ENCODE measurements at regions not wholly inside any gene's neighbourhood (a gene's known extent, or its start where the extent isn't known, plus 50 kb on each side); places are given as distances from the start of the nearest gene placed in this dataset.

DNA sequence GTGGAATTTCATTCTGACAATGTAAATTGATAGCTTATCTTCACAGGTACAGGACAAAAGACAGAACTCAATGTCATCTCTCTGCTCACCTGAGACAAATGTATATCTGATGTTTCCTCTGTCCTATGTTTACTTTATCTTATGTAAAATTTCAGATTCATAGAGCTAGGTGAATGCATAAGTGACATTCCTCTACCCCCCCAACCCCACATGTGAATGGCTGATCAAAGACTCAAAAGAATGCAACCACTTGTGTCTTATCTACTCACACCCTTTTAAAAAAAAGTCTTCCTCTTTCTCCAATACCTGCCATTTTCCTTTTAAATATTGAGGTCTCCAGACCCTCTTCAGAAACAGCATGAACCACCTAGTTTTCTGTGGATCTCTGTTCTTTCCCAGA, 736.6 kb upstream of the SEL1L start:
- no peaks in the 10 kb centered on the region for H3K27me3 ChIP-seq (ENCODE audit: control insufficient read depth, insufficient read depth, low read length)
- no peak for DNase-seq (ENCODE audit: low read depth, low spot score)
- peaks cover 8% of the 10 kb centered on the region for H3K9me3 ChIP-seq (ENCODE audit: control insufficient read depth, insufficient read depth, low read length)
- ChIA-PET CTCF (no interaction called here), POLR2A (no interaction called here)
- H3K4me3 ChIP-seq (ENCODE audit: low read depth, low read length): no peak overlapping the region
- TF ChIP-seq, protein P1, sequence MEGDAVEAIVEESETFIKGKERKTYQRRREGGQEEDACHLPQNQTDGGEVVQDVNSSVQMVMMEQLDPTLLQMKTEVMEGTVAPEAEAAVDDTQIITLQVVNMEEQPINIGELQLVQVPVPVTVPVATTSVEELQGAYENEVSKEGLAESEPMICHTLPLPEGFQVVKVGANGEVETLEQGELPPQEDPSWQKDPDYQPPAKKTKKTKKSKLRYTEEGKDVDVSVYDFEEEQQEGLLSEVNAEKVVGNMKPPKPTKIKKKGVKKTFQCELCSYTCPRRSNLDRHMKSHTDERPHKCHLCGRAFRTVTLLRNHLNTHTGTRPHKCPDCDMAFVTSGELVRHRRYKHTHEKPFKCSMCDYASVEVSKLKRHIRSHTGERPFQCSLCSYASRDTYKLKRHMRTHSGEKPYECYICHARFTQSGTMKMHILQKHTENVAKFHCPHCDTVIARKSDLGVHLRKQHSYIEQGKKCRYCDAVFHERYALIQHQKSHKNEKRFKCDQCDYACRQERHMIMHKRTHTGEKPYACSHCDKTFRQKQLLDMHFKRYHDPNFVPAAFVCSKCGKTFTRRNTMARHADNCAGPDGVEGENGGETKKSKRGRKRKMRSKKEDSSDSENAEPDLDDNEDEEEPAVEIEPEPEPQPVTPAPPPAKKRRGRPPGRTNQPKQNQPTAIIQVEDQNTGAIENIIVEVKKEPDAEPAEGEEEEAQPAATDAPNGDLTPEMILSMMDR (IDR thresholded peaks at IDR 0.05; ENCODE audit: low read depth, low read length): no peak
- H3K27ac ChIP-seq (ENCODE audit: low read depth, low read length): no peak overlapping the region

DNA sequence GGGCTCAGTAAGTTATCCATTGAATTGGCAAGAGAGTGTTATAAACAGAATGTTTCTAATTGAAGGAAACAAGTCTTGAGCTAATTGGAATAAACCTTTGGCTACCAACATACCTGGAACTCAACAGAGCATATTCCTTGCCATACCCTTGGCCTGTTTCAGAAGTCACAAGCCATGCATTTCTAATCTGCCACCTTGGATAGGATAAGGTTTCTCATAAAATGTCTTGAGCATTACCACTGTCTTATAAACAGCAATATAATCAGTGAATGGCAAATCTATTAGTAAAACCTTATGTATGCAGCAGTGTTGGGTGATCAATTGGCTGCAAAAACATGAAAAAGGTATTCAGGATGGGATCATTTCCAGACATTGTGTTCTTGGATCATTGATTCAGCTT, 765.2 kb upstream of the SEL1L start:
- ChIA-PET POLR2A (no interaction called here), CTCF (no interaction called here)
- Histone ChIP-seq H3K27ac (ENCODE audit: low read depth, low read length) (no peak overlapping the region), H3K9me3 (ENCODE audit: control insufficient read depth, insufficient read depth, low read length) (peaks cover 14% of the 10 kb centered on the region), H3K27me3 (ENCODE audit: control insufficient read depth, insufficient read depth, low read length) (no peaks in the 10 kb centered on the region), H3K4me3 (ENCODE audit: low read depth, low read length) (no peak overlapping the region)
- DNase-seq (ENCODE audit: low read depth, low spot score): no peak
- TF ChIP-seq, protein P1 (IDR thresholded peaks at IDR 0.05; ENCODE audit: low read depth, low read length): no peak

DNA sequence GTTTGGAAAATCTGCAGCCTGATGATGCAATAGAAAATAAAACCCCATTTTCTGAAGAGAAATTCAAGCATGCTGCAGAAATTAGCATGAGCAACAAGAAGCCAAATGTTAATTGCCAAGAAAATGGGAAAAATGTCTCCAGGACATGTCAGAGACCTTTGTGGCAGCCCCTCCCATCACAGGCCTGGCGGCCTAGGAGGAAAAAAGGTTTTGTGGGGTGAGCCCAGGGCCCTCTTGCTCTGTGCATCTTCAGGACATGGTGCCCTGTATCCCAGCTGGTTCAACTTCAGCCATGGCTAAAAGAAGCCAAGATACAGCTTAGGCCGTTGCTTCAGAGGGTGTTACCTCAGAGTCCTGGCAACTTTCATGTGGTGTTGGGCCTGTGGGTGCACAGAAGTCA, 775.5 kb upstream of the SEL1L start:
- no peak for DNase-seq (ENCODE audit: low read depth, low spot score)
- Histone ChIP-seq H3K27me3 (ENCODE audit: control insufficient read depth, insufficient read depth, low read length) (no peaks in the 10 kb centered on the region), H3K27ac (ENCODE audit: low read depth, low read length) (no peak overlapping the region), H3K9me3 (ENCODE audit: control insufficient read depth, insufficient read depth, low read length) (peaks cover 7% of the 10 kb centered on the region; the same call in 1 of the 2 replicates), H3K4me3 (ENCODE audit: low read depth, low read length) (no peak overlapping the region)
- TF ChIP-seq, protein P1 (IDR thresholded peaks at IDR 0.05; ENCODE audit: low read depth, low read length): no peak
- ChIA-PET POLR2A (no interaction called here), CTCF (no interaction called here)

DNA sequence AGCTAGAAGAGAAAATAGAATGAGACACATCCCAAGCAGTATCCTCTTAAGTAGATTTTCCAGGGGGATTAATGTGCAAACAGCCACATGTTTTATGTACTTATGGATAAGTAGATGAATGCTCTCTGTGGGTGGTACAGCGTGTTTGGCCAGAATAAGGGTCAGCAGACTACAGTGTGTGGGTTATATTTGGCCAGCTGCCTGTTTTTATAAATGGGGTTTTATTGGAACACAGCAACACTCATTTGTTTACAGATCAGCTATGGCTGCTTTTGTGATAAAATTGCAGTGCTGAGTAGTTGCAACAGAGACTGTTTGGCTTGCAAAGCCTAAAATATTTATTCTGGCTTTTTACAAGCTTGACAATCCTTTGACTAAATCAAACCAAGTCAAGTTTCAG, 780.2 kb upstream of the SEL1L start:
- ChIA-PET POLR2A (no interaction called here), CTCF (no interaction called here)
- no peaks in the 10 kb centered on the region for H3K27me3 ChIP-seq (ENCODE audit: control insufficient read depth, insufficient read depth, low read length)
- no peak overlapping the region for H3K4me3 ChIP-seq (ENCODE audit: low read depth, low read length)
- DNase-seq (ENCODE audit: low read depth, low spot score): no peak
- peaks cover 7% of the 10 kb centered on the region; the same call in 1 of the 2 replicates for H3K9me3 ChIP-seq (ENCODE audit: control insufficient read depth, insufficient read depth, low read length)
- TF ChIP-seq, protein P1 (IDR thresholded peaks at IDR 0.05; ENCODE audit: low read depth, low read length): no peak
- H3K27ac ChIP-seq (ENCODE audit: low read depth, low read length): no peak overlapping the region

DNA sequence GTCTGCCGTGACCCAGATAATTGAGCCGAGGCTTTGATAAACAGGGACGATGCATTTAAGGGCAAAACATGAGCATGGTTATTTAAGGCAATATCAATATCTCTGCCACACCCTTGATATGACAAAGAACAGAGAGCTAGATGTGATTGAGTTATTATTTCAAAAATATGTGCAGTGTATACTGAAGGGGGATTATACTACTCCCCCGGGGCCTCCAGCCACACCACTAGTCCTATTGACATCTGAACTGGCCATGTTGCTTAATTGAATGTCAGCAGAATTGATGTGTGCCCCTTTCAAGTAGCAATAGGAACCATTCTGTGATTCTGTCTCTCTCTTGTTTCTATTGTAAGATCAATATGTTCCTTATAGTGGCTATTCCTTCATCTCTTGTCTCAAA, 794.8 kb upstream of the SEL1L start:
- POLR2A ChIA-PET: no interaction called here
- no peak overlapping the region for H3K27ac ChIP-seq (ENCODE audit: low read depth, low read length)
- DNase-seq (ENCODE audit: low read depth, low spot score): no peak
- H3K4me3 ChIP-seq (ENCODE audit: low read depth, low read length): no peak overlapping the region
- H3K9me3 ChIP-seq (ENCODE audit: control insufficient read depth, insufficient read depth, low read length): peaks cover 10% of the 10 kb centered on the region; the same call in 1 of the 2 replicates
- TF ChIP-seq, protein P1 (IDR thresholded peaks at IDR 0.05; ENCODE audit: low read depth, low read length): no peak
- H3K27me3 ChIP-seq (ENCODE audit: control insufficient read depth, insufficient read depth, low read length): no peaks in the 10 kb centered on the region
- CTCF ChIA-PET: no interaction called here
